Neuronal stem cell (in vitro differentiated cells): ENCODE measurements at regions not wholly inside any gene's neighbourhood (a gene's known extent, or its start where the extent isn't known, plus 50 kb on each side); places are given as distances from the start of the nearest gene placed in this dataset.

Experiments
- DNase-seq: peaks from one replicate; pipeline ENCODE4 v3.0.0-alpha.2; 2013; ENCODE audit warnings: low spot score
- H2AFZ ChIP-seq: one replicate; pipeline ENCODE4 v1.6.1; 2013; ENCODE audit warnings: mild to moderate bottlenecking, low read length, inconsistent platforms
- H2AK5ac ChIP-seq: 2 replicates; pipeline ENCODE4 v1.6.1; 2013; ENCODE audit warnings: low read depth, mild to moderate bottlenecking, inconsistent platforms, low read length, moderate library complexity, mixed read lengths
- H2BK120ac ChIP-seq: 2 replicates; pipeline ENCODE4 v1.6.1; 2013; ENCODE audit warnings: low read depth, mild to moderate bottlenecking, inconsistent platforms, low read length, moderate library complexity, mixed read lengths
- H2BK12ac ChIP-seq: one replicate; pipeline ENCODE4 v1.6.1; 2013; ENCODE audit warnings: low read length, inconsistent platforms
- H2BK15ac ChIP-seq: 2 replicates; pipeline ENCODE4 v1.6.1; 2013; ENCODE audit warnings: mild to moderate bottlenecking, low read length, inconsistent platforms, mixed read lengths
- H2BK5ac ChIP-seq: one replicate; pipeline ENCODE4 v1.6.1; 2013; ENCODE audit warnings: inconsistent platforms, mild to moderate bottlenecking, low read length, moderate library complexity
- H3K14ac ChIP-seq: one replicate; pipeline ENCODE4 v1.6.1; 2013; ENCODE audit warnings: low read length, inconsistent platforms
- H3K18ac ChIP-seq: 2 replicates; pipeline ENCODE4 v1.6.1; 2013; ENCODE audit warnings: low read length, inconsistent platforms
- H3K23ac ChIP-seq: 2 replicates; pipeline ENCODE4 v1.6.1; 2013; ENCODE audit warnings: low read depth, mild to moderate bottlenecking, mixed read lengths, low read length, inconsistent platforms; ENCODE audit not compliant: poor library complexity
- H3K27ac ChIP-seq: replicated peaks from 3 replicates; pipeline ENCODE4 v1.5.1; 2013; ENCODE audit warnings: low read length, inconsistent platforms
- H3K27me3 ChIP-seq, 3 experiments: 2 replicates each; pipeline ENCODE4 v1.6.1; 2013; ENCODE audit warnings: low read length in 3 of 3, mild to moderate bottlenecking in 2 of 3, inconsistent platforms in 1 of 3, low read depth in 1 of 3, mixed read lengths in 1 of 3, moderate library complexity in 1 of 3; ENCODE audit not compliant: control insufficient read depth in 3 of 3, insufficient read depth in 3 of 3
- H3K36me3 ChIP-seq, 2 donors: replicated peaks in 1 of 2; 2 replicates each; pipeline ENCODE4 v1.6.1; 2013; ENCODE audit warnings: low read length in 2 of 2; ENCODE audit not compliant: control insufficient read depth in 2 of 2, insufficient read depth in 2 of 2
- H3K4ac ChIP-seq: 2 replicates; pipeline ENCODE4 v1.6.1; 2013; ENCODE audit warnings: inconsistent platforms, mild to moderate bottlenecking, low read length, moderate library complexity
- H3K4me1 ChIP-seq, 2 donors: 1 replicate in 1 of 2; 2 replicates in 1 of 2; pipeline ENCODE4 v1.6.1; 2013; ENCODE audit warnings: low read length in 2 of 2, low read depth in 1 of 2; ENCODE audit not compliant: control insufficient read depth in 2 of 2, insufficient read depth in 1 of 2
- H3K4me2 ChIP-seq: one replicate; pipeline ENCODE4 v1.6.1; 2013; ENCODE audit warnings: mild to moderate bottlenecking, low read length, inconsistent platforms; ENCODE audit not compliant: insufficient read depth, poor library complexity, severe bottlenecking
- H3K4me3 ChIP-seq, 2 donors: 2 replicates each; pipeline ENCODE4 v1.5.1; 2013; ENCODE audit warnings: low read length in 2 of 2, mild to moderate bottlenecking in 2 of 2, inconsistent platforms in 1 of 2, moderate library complexity in 1 of 2
- H3K79me1 ChIP-seq: one replicate; pipeline ENCODE4 v1.6.1; 2013; ENCODE audit warnings: low read depth, mild to moderate bottlenecking, inconsistent platforms, low read length, moderate library complexity
- H3K9ac ChIP-seq: one replicate; pipeline ENCODE4 v1.6.1; 2013; ENCODE audit warnings: mild to moderate bottlenecking, low read depth, low read length, inconsistent platforms; ENCODE audit not compliant: poor library complexity
- H3K9me3 ChIP-seq, 2 donors: replicated peaks in 1 of 2; 2 replicates each; pipeline versions ENCODE3 to v1.6.1; 2013; ENCODE audit warnings: low read length in 2 of 2, mild to moderate bottlenecking in 2 of 2, inconsistent platforms in 1 of 2, low read depth in 1 of 2, mixed read lengths in 1 of 2, moderate library complexity in 1 of 2; ENCODE audit not compliant: control insufficient read depth in 2 of 2, insufficient read depth in 1 of 2
- H4K8ac ChIP-seq: one replicate; pipeline ENCODE4 v1.6.1; 2013; ENCODE audit warnings: low read depth, mild to moderate bottlenecking, inconsistent platforms, low read length, moderate library complexity
- H4K91ac ChIP-seq: one replicate; pipeline ENCODE4 v1.6.1; 2013; ENCODE audit warnings: low read length, low read depth, mild to moderate bottlenecking, inconsistent platforms; ENCODE audit not compliant: poor library complexity
- WGBS, 2 donors: extraction: QIAGEN DNeasy Blood & Tissue Kit; methylation state at CpG; one replicate each; pipeline ENCODE4 v1.1.7; 2013; ENCODE audit warnings: missing lambda C conversion rate in 2 of 2, mixed read lengths in 1 of 2; ENCODE audit not compliant: insufficient read length in 2 of 2, insufficient replicate concordance in 1 of 2; ENCODE audit errors: extremely low coverage in 2 of 2; 5-methylcytosine and 5-hydroxymethylcytosine counted together

- Histone ChIP-seq H3K27ac (no peak overlapping the region), H3K14ac (no peak overlapping the region), H3K4me1 (no peaks in the 10 kb centered on the region)
Observed at GRCh38 chr13:21825801-21826200, 154.9 kb downstream of the FGF9 start.

GRCh38 chr13:21826214-21827015 lies 155.5 kb downstream of the FGF9 start:
- no peak for DNase-seq
- Histone ChIP-seq H3K23ac (no peak overlapping the region), H3K4ac (no peak overlapping the region), H3K9ac (no peak overlapping the region), H4K91ac (no peak overlapping the region), H2BK12ac (no peak overlapping the region), H3K18ac (no peak overlapping the region), H4K8ac (no peak overlapping the region), H2BK15ac (no peak overlapping the region), H2AFZ (no peak overlapping the region), H3K36me3 (no peaks in the 10 kb centered on the region), H3K9me3 (no peaks in the 10 kb centered on the region), H2BK120ac (no peak overlapping the region), H3K27me3 (no peaks in the 10 kb centered on the region), H3K4me1 (no peaks in the 10 kb centered on the region), H3K4me3 (no peak overlapping the region), H3K4me2 (no peak overlapping the region), H3K27ac (no peak overlapping the region), H3K14ac (no peak overlapping the region), H3K79me1 (no peaks in the 10 kb centered on the region), H2AK5ac (no peak overlapping the region), H2BK5ac (no peak overlapping the region)
- no CpG with 5 or more reads among the region's 3 CpGs for WGBS, 2 donors

More at GRCh38 chr13:21825801-21826200, 154.9 kb downstream of the FGF9 start:
- H3K23ac ChIP-seq = no peak overlapping the region
- H2AFZ ChIP-seq = no peak overlapping the region
- H3K9me3 ChIP-seq = no peaks in the 10 kb centered on the region
- no peak overlapping the region for H3K4ac ChIP-seq
- H4K8ac ChIP-seq = no peak overlapping the region
- no peak overlapping the region for H2BK15ac ChIP-seq
- H2BK120ac ChIP-seq = no peak overlapping the region
- H3K4me3 ChIP-seq = no peak overlapping the region
- no peaks in the 10 kb centered on the region for H3K27me3 ChIP-seq
- DNase-seq = no peak
- H3K36me3 ChIP-seq = no peaks in the 10 kb centered on the region
- no peak overlapping the region for H2BK5ac ChIP-seq
- no peak overlapping the region for H3K9ac ChIP-seq
- no peak overlapping the region for H3K18ac ChIP-seq
- WGBS, 2 donors = no CpG with 5 or more reads among the region's 2 CpGs
- no peaks in the 10 kb centered on the region for H3K79me1 ChIP-seq
- no peak overlapping the region for H4K91ac ChIP-seq
- H3K4me2 ChIP-seq = no peak overlapping the region
- no peak overlapping the region for H2AK5ac ChIP-seq
- H2BK12ac ChIP-seq = no peak overlapping the region

DNA sequence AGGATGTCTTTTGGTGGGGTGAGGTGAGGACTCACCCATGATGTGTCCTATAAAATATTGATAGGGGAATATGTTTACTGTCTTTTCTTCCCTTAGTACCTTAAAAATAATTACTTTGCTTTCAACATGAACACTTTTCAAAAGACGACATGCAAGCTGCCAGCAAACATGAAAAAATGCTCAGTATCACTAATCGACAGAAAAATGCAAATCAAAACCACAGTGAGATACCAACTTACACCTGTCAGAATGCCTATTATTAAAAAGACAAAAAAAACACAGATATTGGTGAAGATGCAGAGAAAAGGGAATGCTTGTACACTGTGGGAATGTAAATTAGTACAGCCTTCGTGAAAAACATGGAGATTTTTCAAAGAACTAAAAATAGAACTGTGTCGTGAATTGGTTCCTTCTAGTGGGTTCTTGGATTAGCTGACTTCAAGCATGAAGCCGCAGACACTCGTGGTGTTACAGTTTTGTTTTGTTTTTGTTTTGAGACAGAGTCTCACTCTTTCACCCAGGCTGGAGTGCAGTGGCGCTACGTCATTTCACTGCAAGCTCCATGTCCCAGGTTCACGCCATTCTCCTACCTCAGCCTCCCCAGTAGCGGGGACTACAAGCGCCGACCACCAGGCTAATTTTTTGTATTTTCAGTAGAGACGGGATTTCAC lies 160.9 kb downstream of the FGF9 start:
- no CpG with 5 or more reads among the region's 13 CpGs for WGBS, 2 donors
- H2BK15ac ChIP-seq = no peak overlapping the region
- H3K9ac ChIP-seq = no peak overlapping the region
- no peak overlapping the region for H2BK5ac ChIP-seq
- no peak overlapping the region for H2BK120ac ChIP-seq
- H3K27me3 ChIP-seq = no peaks in the 10 kb centered on the region
- H2BK12ac ChIP-seq = no peak overlapping the region
- H3K4me1 ChIP-seq = no peaks in the 10 kb centered on the region
- no peak for DNase-seq
- H4K91ac ChIP-seq = no peak overlapping the region
- H2AK5ac ChIP-seq = no peak overlapping the region
- H3K18ac ChIP-seq = no peak overlapping the region
- no peaks in the 10 kb centered on the region for H3K36me3 ChIP-seq
- H3K4me3 ChIP-seq = no peak overlapping the region
- H3K14ac ChIP-seq = no peak overlapping the region
- no peak overlapping the region for H3K27ac ChIP-seq
- no peak overlapping the region for H3K23ac ChIP-seq
- H3K4me2 ChIP-seq = no peak overlapping the region
- no peak overlapping the region for H3K4ac ChIP-seq
- no peak overlapping the region for H2AFZ ChIP-seq
- no peaks in the 10 kb centered on the region for H3K79me1 ChIP-seq
- H3K9me3 ChIP-seq = peaks cover 0 to 2% of the 10 kb centered on the region in 2 donors
- no peak overlapping the region for H4K8ac ChIP-seq

- no peak for DNase-seq
- Histone ChIP-seq H3K14ac (no peak overlapping the region), H3K4me2 (no peak overlapping the region), H4K8ac (no peak overlapping the region), H2BK5ac (peak overlapping the region; percentile 29), H3K4me1 (peaks cover 0 to 2% of the 10 kb centered on the region in 2 donors), H2BK12ac (peak overlapping the region; percentile 41), H2AFZ (no peak overlapping the region), H2AK5ac (no peak overlapping the region), H3K23ac (no peak overlapping the region), H3K36me3 (no peaks in the 10 kb centered on the region), H3K4me3 (no peak overlapping the region), H3K27ac (no peak overlapping the region), H3K4ac (no peak overlapping the region), H4K91ac (no peak overlapping the region), H3K9ac (no peak overlapping the region), H3K79me1 (no peaks in the 10 kb centered on the region), H3K18ac (no peak overlapping the region), H2BK120ac (no peak overlapping the region), H3K27me3 (no peaks in the 10 kb centered on the region), H2BK15ac (no peak overlapping the region), H3K9me3 (peaks cover 0 to 2% of the 10 kb centered on the region in 2 donors)
- WGBS, 2 donors = no CpG with 5 or more reads among the region's 9 CpGs
Observed at GRCh38 chr13:21833921-21834320, 163.0 kb downstream of the FGF9 start.
